Hematopoietic multipotent progenitor cell (in vitro differentiated cells): ENCODE measurements at regions not wholly inside any gene's neighbourhood (a gene's known extent, or its start where the extent isn't known, plus 50 kb on each side); places are given as distances from the start of the nearest gene placed in this dataset.

Source experiments
- DNase-seq, 3 donors: peaks; one replicate each; pipeline ENCODE4 v3.0.0-alpha.2; 2011 to 2015; ENCODE audit warnings: low read depth in 2 of 3, low spot score in 2 of 3

DNA sequence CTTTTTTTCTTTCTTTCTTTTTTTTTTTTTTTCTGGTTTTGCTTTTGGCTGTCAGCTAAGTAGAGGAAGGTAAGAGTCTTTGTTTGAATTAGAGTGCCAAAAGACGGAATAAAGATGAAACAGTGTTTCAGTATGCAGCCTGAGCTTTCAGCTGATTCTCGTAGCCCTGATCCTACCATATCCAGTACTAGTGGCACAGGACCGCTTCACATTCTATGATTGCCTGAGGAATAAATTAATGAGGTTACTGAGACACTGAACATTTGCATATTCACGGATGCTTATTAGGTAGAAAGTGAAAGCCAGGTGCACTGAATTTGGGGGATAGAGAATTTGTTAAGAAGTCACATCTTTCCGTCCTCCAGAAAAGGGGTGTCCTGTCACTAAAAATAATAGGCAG is 421.5 kb upstream of the POU3F3 start:
- DNase-seq, result no peak

DNA sequence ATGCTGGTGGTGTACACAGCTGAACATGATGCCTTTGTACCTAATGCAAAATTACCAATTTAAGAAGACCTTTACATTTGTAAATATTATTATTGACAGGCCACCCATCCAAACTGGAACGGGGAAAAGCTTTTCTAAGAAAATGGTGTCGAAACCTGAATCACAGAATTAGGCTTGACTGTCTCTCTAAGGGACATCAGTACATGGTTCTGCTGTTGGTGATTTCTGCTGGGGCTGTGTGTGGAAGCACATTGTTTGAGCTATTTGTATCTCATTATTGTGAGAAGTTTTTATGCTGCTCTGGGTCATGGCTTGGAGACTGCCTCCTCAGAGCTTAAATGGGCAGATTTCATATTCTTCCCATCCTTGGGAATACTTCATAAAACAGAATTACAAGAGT is 420.9 kb upstream of the POU3F3 start:
- DNase-seq, result no peak

DNA sequence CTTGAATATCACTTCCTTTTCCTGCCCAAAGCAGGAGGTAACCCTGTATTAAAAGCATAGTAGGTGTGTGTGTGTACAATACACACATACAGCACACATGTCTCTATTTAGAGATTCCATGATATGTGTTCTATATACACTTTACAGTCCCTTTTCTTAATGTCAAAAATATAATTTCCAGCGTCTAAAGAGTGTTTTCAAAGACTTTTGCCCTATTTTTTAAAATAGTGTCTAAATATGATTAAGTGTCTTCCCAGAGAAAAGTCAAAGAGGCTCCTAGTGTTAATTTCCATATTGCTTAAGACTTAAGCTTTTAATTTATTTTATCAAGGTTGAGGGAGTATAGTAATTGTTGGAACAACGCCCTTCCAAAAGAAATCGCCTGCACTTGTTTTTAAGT is 420.3 kb upstream of the POU3F3 start:
- no peak for DNase-seq

- DNase-seq, result no peak
Measured at GRCh38 chr2:104434318-104434792, 419.6 kb upstream of the POU3F3 start.

DNA sequence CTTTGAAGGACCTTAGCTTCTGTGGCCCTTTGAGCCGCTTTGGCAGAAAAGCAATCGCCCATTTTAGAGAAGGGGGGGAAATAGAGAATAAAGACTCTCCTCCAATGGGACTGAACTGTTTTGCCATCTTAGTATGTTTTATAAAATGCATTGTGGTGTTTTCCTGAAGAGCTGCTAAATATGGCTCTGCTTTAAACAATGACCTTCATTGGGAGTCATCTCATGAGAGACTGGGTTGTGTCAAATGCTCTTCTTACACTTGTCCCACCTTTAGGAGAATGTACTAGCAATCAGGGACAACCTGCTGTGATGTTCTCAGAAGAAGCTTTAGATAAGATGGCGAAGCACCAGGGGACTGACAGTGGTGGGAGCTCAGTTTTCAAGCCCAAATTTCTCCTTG is 418.9 kb upstream of the POU3F3 start:
- DNase-seq, result no peak

- DNase-seq, result no peak
Measured at GRCh38 chr2:104438481-104438880, 415.4 kb upstream of the POU3F3 start.

GRCh38 chr2:104443145-104443544 is 410.8 kb upstream of the POU3F3 start:
- peak in 2 of 3 donors; percentile 62 to 90 for DNase-seq

DNA sequence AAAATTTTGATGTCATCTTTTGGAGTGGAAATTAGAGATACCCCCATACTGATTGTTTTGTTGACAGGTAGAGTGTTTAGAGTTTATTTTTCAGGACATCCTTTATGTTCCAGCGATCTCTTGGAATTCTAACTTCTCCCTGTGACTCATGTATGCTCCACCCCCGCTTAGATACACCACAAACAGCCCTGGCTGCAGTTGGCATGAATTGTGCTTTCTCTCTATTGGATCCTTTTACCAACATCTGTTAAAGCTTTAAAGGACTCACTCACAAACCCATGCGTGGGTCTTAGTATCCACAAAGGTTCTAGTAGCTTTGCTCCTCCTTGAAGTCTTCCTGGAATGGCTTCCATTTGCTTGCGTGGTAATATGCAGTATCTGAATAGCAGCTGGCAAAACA is 409.5 kb upstream of the POU3F3 start:
- DNase-seq, result no peak

DNA sequence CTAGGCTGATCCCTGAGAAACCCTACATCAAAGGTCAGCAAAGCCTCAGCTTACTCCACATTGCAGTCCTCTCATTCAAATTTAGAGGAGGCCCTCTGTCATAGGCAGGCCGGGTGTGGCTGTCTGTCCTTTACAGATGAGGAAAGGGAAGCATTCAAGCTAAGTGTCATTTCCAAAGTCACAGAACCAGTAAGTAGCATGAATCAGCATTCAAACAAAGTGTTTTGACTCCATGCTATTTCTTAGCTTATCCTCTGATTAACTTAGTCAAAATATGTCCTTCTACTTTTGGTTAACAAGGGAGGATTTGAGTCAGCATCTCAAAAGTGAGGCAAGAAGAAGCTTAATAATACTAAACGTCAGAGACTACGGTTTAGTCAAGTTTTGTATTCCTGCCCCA is 409.0 kb upstream of the POU3F3 start:
- peak in 1 of 3 donors; percentile 10 for DNase-seq

GRCh38 chr2:104447831-104448434 is 406.0 kb upstream of the POU3F3 start:
- DNase-seq, result peak in 1 of 3 donors; percentile 36

DNA sequence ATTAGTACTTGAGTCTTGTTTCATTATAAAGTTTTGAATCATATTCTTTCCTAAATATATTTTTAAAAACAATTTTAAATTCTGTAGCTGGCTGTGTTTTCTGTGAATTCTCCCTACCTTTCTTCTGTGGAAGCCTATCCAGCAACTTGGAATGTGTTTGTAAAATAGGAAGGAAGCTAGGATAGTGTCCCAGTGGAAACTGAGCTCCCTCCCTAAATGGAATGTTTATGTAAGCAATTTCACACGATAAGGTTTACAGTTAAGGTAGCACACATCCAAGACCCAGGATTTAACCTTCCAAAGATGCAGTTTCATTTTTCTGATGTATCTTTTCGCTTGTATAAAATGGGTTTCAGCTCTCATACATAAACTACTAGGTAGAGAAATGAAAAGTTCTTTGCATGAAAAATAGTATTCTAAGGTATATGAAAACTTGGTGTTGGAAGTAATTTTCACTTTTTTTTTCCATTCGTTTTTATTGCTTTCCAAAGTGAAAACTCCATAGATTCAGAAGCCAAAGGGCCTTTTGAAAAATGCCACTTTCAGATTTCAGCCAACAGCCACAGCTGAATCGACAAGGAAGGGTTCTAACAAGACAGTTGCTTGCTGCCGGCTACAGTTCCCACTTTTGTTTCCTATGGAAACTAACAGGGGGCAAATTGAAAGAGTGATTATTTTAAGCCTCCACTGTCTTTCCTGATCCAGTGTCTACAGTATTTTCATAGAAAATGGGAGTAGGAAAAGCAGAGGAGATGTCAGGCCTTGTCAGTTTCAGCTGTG is 405.1 kb upstream of the POU3F3 start:
- DNase-seq, result no peak

DNA sequence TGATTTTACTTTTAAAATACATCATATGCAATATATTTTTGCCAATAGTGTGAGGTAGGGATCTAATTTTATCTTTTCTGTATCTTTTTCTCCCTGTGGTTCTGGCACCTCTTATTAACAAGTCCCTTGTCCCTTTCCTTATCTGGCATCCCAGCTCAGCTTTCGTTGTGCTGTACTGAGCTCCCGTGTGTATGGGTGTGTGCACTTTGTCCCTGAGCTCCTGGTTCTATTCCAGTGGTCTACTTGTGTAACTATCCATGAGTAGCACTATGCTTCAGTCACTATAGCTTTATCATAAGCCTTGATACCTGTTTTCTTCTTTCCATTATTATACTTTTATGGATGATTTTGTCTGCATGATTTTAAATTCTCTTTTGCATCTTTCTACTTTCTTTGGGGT is 401.4 kb upstream of the POU3F3 start:
- no peak for DNase-seq

- no peak for DNase-seq
Measured at GRCh38 chr2:104462731-104463130, 391.2 kb upstream of the POU3F3 start.

DNA sequence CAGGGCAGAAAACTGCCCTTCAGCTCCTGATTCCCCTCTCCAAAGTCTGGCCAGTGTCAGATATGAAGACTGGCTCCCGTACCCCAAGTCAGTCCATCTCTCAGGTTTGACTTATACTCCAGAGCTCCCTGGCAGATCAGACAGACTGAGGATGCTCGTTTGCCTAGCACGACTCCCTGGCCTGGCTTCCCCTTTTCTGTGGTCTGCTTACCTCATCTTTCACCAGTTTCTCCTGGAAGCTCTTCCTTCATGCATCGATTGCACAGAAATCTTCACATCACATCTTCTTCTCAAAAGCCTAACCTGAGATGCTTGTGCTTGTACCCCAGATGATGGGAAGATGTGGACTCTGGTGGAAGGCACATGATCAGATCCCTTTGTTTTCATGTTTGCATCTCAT is 387.9 kb upstream of the POU3F3 start:
- peak in 1 of 3 donors; percentile 24 for DNase-seq

DNA sequence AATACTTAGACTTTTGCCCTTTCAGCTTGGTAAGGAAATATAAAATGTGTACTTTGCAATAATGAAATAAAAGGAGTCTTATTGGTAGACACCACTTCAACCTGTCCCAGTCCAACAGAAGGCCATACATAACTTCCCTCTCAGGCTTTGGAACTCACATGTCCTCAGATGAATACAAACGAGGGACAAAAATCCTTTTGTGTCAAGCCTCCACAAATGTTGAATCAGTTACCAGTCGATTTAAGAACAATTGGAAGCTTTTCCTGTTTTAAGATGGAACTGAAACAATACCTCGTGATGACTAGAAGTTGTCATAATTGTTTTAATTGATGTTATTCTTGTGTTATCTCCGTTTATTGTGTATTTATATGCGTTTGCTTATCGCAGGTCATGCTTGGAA is 385.1 kb upstream of the POU3F3 start:
- no peak for DNase-seq

- no peak for DNase-seq
Measured at GRCh38 chr2:104472076-104472475, 381.8 kb upstream of the POU3F3 start.

- no peak for DNase-seq
Measured at GRCh38 chr2:104473546-104473945, 380.4 kb upstream of the POU3F3 start.

- DNase-seq, result no peak
Measured at GRCh38 chr2:104474716-104475115, 379.2 kb upstream of the POU3F3 start.

DNA sequence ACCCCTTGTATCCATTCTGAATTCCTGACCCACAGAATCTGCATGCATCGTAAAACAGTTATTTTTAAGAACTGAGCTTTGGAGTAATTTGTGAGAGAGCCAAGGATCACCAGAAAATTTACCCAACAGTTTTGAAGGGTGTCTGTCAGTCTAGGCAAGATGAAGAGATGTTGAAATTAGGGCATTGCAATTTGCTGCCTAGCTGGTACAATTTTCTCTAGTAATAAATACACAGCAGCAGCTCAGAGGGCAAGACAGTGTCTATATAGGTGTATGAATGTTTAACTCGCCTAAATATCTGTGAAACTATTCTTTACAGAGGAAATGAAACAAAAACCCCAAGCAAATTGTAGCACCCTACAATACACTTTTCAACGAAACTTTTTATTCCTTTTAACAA is 377.8 kb upstream of the POU3F3 start:
- no peak for DNase-seq

DNA sequence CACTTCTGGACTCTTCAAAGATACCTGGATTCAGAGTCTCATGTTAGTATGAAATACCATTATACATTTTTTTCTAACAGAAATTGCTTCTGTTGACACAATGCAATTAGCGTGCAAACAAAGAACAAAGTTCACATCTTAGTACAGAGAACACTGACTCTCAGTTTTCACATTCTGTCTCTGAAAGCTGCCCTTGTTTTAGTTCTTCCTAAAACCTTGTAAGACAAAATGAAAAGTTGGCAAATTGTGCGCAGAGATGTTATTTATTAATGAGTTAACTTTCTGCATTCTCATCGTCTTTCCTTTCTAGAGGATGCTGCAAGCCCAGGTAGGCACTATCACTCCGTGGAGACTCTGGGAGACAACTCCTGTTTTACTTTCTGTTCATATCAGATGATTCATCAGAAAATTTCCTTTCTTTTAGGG is 377.3 kb upstream of the POU3F3 start:
- no peak for DNase-seq

DNA sequence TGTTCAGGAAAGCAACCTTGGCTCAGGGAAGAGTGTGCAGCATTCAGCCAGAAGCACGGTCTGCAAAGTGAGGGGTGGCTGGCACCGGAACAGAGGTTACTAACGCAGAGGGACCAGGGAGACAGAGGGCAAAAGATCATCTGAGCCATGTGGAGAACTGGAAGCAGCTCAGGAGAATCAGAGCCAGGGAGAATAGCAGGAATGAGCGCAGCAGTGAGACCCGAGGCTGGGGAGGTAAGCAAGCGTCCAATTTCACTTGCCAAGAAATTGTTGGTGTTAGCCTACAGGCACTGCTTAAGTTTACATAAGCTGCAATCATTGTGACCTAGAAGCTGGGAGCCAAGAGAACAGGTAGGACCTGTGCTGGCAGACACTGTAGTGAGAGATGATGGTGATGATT is 372.6 kb upstream of the POU3F3 start:
- no peak for DNase-seq

DNA sequence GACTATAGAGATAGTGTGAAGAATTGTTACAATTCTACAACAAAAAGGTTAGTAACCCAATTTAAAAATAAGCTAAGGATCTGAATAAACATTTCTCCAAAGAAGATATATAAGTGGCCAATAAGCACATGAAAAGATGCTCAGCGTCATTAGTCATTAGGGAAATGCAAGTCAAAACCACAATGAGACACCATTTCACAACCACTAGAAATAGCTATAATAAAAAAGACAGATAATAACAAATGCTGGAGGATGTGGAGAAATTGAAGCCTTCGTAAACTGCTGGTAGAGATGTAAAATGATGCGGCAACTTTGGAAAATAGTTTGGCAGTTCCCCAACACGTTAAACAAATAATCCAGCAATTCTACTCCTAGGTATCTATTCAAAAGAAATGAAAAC is 366.5 kb upstream of the POU3F3 start:
- peak in 2 of 3 donors; percentile 14 to 53 for DNase-seq
